ENCODE measurements at regions not wholly inside any gene's neighbourhood (a gene's known extent, or its start where the extent isn't known, plus 50 kb on each side); places are given as distances from the start of the nearest gene placed in this dataset.

DNA sequence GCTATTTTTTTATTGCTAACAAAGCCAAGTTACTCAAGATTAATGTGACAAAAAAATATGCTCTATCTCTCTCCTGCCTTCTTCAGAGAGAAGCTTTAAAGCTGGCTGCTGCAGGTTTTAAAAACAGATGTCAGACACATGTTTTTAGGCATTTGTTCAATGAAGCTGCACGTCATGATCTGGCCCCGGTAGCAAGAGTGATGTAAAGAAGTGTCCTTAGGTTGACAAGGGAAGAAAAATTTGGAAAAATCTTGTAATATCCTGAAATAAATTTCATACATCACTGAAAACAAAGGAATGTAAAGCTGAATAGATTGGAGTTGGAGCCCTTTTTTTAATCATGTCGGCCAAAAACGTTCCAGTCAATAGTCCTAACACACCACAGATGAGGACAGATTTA, 531.4 kb upstream of the NBEA start (continued):
- TF ChIP-seq GLIS1 (tag by site-specific recombination; IDR thresholded peaks at IDR 0.05) = no peak

DNA sequence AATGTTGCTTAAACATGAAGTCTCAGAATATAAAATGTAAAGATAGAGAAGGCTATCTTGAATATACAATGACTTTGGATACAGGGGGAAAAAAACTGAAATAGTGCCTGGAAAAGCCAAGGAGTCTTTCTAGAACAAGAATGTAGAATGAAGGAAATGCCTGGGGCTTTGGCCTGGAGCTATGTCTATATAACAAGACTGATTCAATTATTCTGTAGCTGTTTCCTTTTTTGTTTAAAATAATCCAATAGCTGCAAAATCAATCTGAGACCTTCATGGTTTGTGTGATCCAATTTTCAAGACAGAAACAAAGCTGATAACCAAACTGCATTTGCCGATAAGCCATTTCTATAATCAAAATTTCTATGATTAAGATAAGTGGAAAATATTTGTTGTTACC, 530.9 kb upstream of the NBEA start:
- Histone ChIP-seq H3K36me3 (ENCODE audit: control insufficient read depth in 2 of 2, insufficient read depth in 1 of 2, low read length in 2 of 2) (no peaks in the 10 kb centered on the region), H3K27ac (ENCODE audit: extremely low read depth, low read depth, low read length) (no peak overlapping the region), H3K9me3 (ENCODE audit: control insufficient read depth, insufficient read depth, low read depth, low read length) (no peaks in the 10 kb centered on the region), H3K4me3 (ENCODE audit: low read depth, low read length) (no peak overlapping the region), H3K4me1 (ENCODE audit: control insufficient read depth, insufficient read depth, low read length) (no peaks in the 10 kb centered on the region)
- TF ChIP-seq SP7 (tag by site-specific recombination; IDR thresholded peaks at IDR 0.05) (no peak), SCRT2 (tag by site-specific recombination; IDR thresholded peaks at IDR 0.05) (no peak), ZNF677 (tag by site-specific recombination; IDR thresholded peaks at IDR 0.05) (no peak), SCRT1 (tag by site-specific recombination; IDR thresholded peaks at IDR 0.05; ENCODE audit: borderline replicate concordance) (no peak), OVOL3 (tag by site-specific recombination; IDR thresholded peaks at IDR 0.05) (no peak), ZNF768 (tag by site-specific recombination; IDR thresholded peaks at IDR 0.05) (no peak)
- TF ChIP-seq, protein P1, sequence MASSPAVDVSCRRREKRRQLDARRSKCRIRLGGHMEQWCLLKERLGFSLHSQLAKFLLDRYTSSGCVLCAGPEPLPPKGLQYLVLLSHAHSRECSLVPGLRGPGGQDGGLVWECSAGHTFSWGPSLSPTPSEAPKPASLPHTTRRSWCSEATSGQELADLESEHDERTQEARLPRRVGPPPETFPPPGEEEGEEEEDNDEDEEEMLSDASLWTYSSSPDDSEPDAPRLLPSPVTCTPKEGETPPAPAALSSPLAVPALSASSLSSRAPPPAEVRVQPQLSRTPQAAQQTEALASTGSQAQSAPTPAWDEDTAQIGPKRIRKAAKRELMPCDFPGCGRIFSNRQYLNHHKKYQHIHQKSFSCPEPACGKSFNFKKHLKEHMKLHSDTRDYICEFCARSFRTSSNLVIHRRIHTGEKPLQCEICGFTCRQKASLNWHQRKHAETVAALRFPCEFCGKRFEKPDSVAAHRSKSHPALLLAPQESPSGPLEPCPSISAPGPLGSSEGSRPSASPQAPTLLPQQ (tag by site-specific recombination; IDR thresholded peaks at IDR 0.05) = no peak
- TF ChIP-seq, protein P2, sequence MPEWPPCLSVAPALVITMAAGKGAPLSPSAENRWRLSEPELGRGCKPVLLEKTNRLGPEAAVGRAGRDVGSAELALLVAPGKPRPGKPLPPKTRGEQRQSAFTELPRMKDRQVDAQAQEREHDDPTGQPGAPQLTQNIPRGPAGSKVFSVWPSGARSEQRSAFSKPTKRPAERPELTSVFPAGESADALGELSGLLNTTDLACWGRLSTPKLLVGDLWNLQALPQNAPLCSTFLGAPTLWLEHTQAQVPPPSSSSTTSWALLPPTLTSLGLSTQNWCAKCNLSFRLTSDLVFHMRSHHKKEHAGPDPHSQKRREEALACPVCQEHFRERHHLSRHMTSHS (tag by site-specific recombination; IDR thresholded peaks at IDR 0.05) = no peak
- ChIA-PET CTCF (no interaction called here), POLR2A (no interaction called here)

DNA sequence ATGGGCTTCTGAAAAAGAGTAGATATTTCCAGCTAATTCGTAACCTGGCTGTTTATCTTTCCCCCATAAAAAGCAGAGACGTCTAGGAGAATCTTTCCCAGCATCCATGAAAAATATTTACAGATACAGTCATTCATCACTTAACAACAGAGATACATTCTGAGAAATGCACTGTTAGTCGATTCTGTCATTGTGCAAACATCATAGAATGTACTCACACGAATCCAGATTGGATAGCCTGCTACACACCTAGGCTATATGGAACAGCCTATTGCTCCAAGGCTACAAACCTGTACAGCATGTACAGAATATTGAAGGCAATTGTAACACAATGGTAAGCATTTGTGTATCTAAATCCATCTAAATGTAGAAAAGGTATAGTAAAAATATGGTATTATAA, 530.2 kb upstream of the NBEA start:
- Histone ChIP-seq H3K4me1 (ENCODE audit: control insufficient read depth, insufficient read depth, low read length) (no peaks in the 10 kb centered on the region), H3K36me3 (ENCODE audit: control insufficient read depth in 2 of 2, insufficient read depth in 1 of 2, low read length in 2 of 2) (no peaks in the 10 kb centered on the region), H3K27ac (ENCODE audit: extremely low read depth, low read depth, low read length) (no peak overlapping the region), H3K4me3 (ENCODE audit: low read depth, low read length) (no peak overlapping the region), H3K9me3 (ENCODE audit: control insufficient read depth, insufficient read depth, low read depth, low read length) (no peaks in the 10 kb centered on the region)
- ChIA-PET POLR2A (no interaction called here), CTCF (no interaction called here)
- TF ChIP-seq, protein P3, sequence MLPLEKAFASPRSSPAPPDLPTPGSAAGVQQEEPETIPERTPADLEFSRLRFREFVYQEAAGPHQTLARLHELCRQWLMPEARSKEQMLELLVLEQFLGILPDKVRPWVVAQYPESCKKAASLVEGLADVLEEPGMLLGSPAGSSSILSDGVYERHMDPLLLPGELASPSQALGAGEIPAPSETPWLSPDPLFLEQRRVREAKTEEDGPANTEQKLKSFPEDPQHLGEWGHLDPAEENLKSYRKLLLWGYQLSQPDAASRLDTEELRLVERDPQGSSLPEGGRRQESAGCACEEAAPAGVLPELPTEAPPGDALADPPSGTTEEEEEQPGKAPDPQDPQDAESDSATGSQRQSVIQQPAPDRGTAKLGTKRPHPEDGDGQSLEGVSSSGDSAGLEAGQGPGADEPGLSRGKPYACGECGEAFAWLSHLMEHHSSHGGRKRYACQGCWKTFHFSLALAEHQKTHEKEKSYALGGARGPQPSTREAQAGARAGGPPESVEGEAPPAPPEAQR (tag by site-specific recombination; IDR thresholded peaks at IDR 0.05) = no peak
- TF ChIP-seq, protein P4, sequence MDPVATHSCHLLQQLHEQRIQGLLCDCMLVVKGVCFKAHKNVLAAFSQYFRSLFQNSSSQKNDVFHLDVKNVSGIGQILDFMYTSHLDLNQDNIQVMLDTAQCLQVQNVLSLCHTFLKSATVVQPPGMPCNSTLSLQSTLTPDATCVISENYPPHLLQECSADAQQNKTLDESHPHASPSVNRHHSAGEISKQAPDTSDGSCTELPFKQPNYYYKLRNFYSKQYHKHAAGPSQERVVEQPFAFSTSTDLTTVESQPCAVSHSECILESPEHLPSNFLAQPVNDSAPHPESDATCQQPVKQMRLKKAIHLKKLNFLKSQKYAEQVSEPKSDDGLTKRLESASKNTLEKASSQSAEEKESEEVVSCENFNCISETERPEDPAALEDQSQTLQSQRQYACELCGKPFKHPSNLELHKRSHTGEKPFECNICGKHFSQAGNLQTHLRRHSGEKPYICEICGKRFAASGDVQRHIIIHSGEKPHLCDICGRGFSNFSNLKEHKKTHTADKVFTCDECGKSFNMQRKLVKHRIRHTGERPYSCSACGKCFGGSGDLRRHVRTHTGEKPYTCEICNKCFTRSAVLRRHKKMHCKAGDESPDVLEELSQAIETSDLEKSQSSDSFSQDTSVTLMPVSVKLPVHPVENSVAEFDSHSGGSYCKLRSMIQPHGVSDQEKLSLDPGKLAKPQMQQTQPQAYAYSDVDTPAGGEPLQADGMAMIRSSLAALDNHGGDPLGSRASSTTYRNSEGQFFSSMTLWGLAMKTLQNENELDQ (tag by site-specific recombination; IDR thresholded peaks at IDR 0.05; ENCODE audit: low read depth) = no peak
- no peak for TF ChIP-seq HOXC10 (CRISPR knock-in tag; IDR thresholded peaks at IDR 0.05)
- no peak for TF ChIP-seq ZNF510 (tag by site-specific recombination; IDR thresholded peaks at IDR 0.05; ENCODE audit: insufficient replicate concordance)
- TF ChIP-seq, protein P5, sequence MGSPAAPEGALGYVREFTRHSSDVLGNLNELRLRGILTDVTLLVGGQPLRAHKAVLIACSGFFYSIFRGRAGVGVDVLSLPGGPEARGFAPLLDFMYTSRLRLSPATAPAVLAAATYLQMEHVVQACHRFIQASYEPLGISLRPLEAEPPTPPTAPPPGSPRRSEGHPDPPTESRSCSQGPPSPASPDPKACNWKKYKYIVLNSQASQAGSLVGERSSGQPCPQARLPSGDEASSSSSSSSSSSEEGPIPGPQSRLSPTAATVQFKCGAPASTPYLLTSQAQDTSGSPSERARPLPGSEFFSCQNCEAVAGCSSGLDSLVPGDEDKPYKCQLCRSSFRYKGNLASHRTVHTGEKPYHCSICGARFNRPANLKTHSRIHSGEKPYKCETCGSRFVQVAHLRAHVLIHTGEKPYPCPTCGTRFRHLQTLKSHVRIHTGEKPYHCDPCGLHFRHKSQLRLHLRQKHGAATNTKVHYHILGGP (tag by site-specific recombination; IDR thresholded peaks at IDR 0.05) = no peak
- TF ChIP-seq, protein P6, sequence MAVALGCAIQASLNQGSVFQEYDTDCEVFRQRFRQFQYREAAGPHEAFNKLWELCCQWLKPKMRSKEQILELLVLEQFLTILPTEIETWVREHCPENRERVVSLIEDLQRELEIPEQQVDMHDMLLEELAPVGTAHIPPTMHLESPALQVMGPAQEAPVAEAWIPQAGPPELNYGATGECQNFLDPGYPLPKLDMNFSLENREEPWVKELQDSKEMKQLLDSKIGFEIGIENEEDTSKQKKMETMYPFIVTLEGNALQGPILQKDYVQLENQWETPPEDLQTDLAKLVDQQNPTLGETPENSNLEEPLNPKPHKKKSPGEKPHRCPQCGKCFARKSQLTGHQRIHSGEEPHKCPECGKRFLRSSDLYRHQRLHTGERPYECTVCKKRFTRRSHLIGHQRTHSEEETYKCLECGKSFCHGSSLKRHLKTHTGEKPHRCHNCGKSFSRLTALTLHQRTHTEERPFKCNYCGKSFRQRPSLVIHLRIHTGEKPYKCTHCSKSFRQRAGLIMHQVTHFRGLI (tag by site-specific recombination; IDR thresholded peaks at IDR 0.05) = no peak
- TF ChIP-seq ZNF391 (tag by site-specific recombination; IDR thresholded peaks at IDR 0.05; ENCODE audit: borderline replicate concordance, low read depth) = no peak
- TF ChIP-seq YY1 (tag by site-specific recombination; IDR thresholded peaks at IDR 0.05) = no peak
- TF ChIP-seq ZNF366 (tag by site-specific recombination; conservative IDR thresholded peaks at IDR 0.05) = no peak
- no peak for TF ChIP-seq ZFHX2 (tag by site-specific recombination; conservative IDR thresholded peaks at IDR 0.05)
- TF ChIP-seq ZNF239 (tag by site-specific recombination; IDR thresholded peaks at IDR 0.05) = no peak
- no peak for TF ChIP-seq ZNF341 (tag by site-specific recombination; IDR thresholded peaks at IDR 0.05; ENCODE audit: low read depth)
- TF ChIP-seq ZNF221 (tag by site-specific recombination; IDR thresholded peaks at IDR 0.05; ENCODE audit: borderline replicate concordance) = no peak
- TF ChIP-seq, protein P7, sequence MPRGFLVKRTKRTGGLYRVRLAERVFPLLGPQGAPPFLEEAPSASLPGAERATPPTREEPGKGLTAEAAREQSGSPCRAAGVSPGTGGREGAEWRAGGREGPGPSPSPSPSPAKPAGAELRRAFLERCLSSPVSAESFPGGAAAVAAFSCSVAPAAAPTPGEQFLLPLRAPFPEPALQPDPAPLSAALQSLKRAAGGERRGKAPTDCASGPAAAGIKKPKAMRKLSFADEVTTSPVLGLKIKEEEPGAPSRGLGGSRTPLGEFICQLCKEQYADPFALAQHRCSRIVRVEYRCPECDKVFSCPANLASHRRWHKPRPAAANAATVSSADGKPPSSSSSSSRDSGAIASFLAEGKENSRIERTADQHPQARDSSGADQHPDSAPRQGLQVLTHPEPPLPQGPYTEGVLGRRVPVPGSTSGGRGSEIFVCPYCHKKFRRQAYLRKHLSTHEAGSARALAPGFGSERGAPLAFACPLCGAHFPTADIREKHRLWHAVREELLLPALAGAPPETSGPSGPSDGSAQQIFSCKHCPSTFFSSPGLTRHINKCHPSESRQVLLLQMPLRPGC (tag by site-specific recombination; IDR thresholded peaks at IDR 0.05) = no peak
- no peak for TF ChIP-seq ZNF112 (tag by site-specific recombination; IDR thresholded peaks at IDR 0.05)
